ENCODE measurements at regions not wholly inside any gene's neighbourhood (a gene's known extent, or its start where the extent isn't known, plus 50 kb on each side); places are given as distances from the start of the nearest gene placed in this dataset.

DNA sequence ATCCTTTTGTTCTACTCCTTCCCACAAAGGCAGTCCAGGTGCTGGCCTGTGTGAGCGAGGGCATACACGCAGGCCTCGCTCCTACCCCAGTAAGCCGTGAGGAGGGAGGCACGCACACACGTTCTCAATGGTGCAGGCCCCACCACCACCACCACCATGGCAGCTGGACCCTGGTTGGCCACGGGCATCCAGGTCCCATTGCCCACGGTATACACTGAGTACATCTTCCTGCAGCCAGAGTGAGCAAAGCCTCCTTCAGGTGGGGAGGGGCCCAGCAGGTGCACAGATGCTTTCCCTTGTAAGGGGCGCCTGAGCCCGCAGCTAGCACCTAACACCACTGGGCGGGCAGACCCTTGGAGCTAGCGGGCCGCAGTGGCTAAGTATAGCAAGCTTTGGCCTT, 373.3 kb upstream of the MKI67 start:
- H3K36me3 ChIP-seq (ENCODE audit: control insufficient read depth, insufficient read depth, low read length), result no peaks in the 10 kb centered on the region
- H3K4me3 ChIP-seq (ENCODE audit: low read length), result no peak overlapping the region
- no peak overlapping the region for H3K9ac ChIP-seq (ENCODE audit: low read length)
- H3K9me3 ChIP-seq (ENCODE audit: control insufficient read depth, low read length), result no peaks in the 10 kb centered on the region
- no peaks in the 10 kb centered on the region for H3K4me1 ChIP-seq (ENCODE audit: control insufficient read depth, insufficient read depth, low read length)
- no peaks in the 10 kb centered on the region for H3K27me3 ChIP-seq (ENCODE audit: control insufficient read depth, insufficient read depth, low read length)

GRCh38 chr10:128499956-128500355, 373.7 kb upstream of the MKI67 start:
- H3K9me3 ChIP-seq (ENCODE audit: control insufficient read depth, low read length), result no peaks in the 10 kb centered on the region
- H3K4me1 ChIP-seq (ENCODE audit: control insufficient read depth, insufficient read depth, low read length), result no peaks in the 10 kb centered on the region
- no peak overlapping the region for H3K4me3 ChIP-seq (ENCODE audit: low read length)
- H3K27me3 ChIP-seq (ENCODE audit: control insufficient read depth, insufficient read depth, low read length), result no peaks in the 10 kb centered on the region
- H3K9ac ChIP-seq (ENCODE audit: low read length), result no peak overlapping the region
- H3K36me3 ChIP-seq (ENCODE audit: control insufficient read depth, insufficient read depth, low read length), result no peaks in the 10 kb centered on the region

- H3K36me3 ChIP-seq (ENCODE audit: control insufficient read depth, insufficient read depth, low read length), result no peaks in the 10 kb centered on the region
- H3K27me3 ChIP-seq (ENCODE audit: control insufficient read depth, insufficient read depth, low read length), result no peaks in the 10 kb centered on the region
- H3K9ac ChIP-seq (ENCODE audit: low read length), result no peak overlapping the region
- no peaks in the 10 kb centered on the region for H3K4me1 ChIP-seq (ENCODE audit: control insufficient read depth, insufficient read depth, low read length)
- H3K4me3 ChIP-seq (ENCODE audit: low read length), result no peak overlapping the region
- H3K9me3 ChIP-seq (ENCODE audit: control insufficient read depth, low read length), result no peaks in the 10 kb centered on the region
Measured at GRCh38 chr10:128500642-128501041, 374.4 kb upstream of the MKI67 start.

DNA sequence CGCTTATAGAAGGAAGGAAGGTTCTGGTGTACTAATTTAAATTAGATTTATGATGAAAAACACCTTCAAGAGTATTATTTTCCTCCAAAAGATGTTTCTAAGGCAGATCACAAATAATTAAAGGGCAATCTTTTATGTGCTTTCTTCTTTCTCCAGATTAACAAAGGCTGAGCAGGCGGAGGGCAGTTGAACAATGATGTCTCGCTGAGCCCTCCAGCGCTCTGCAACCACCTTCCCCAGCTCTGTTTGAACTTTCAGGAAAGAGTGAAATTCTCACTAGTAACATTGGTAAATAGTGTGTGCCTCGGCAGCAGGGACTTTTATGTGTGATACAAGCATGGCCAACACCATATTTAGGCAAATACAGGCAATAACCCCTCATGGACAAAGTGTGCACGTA, 379.1 kb upstream of the MKI67 start:
- Histone ChIP-seq H3K4me1 (ENCODE audit: control insufficient read depth, insufficient read depth, low read length) (no peaks in the 10 kb centered on the region), H3K4me3 (ENCODE audit: low read length) (no peak overlapping the region), H3K36me3 (ENCODE audit: control insufficient read depth, insufficient read depth, low read length) (no peaks in the 10 kb centered on the region), H3K9me3 (ENCODE audit: control insufficient read depth, low read length) (no peaks in the 10 kb centered on the region), H3K9ac (ENCODE audit: low read length) (no peak overlapping the region), H3K27me3 (ENCODE audit: control insufficient read depth, insufficient read depth, low read length) (no peaks in the 10 kb centered on the region)

DNA sequence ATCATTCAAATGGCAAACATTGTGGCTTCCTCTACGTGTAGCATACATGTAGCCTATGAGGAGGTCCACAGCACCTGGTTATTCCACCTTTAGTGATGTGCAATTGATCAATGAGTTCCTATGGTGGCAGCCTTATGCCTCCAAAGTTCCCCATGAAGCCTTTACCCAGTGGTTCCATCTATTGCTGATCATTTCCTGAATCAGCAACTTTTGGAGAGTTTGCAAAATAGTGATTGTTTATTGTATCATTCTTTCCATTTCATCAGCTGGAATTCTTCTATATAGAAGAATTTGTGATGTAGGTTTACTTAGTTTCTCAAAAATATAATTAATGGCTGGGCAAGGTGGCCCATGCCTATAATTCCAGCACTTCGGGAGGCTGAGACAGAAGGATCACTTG, 380.2 kb upstream of the MKI67 start:
- no peaks in the 10 kb centered on the region for H3K36me3 ChIP-seq (ENCODE audit: control insufficient read depth, insufficient read depth, low read length)
- H3K9ac ChIP-seq (ENCODE audit: low read length), result no peak overlapping the region
- no peaks in the 10 kb centered on the region for H3K4me1 ChIP-seq (ENCODE audit: control insufficient read depth, insufficient read depth, low read length)
- H3K9me3 ChIP-seq (ENCODE audit: control insufficient read depth, low read length), result no peaks in the 10 kb centered on the region
- H3K27me3 ChIP-seq (ENCODE audit: control insufficient read depth, insufficient read depth, low read length), result no peaks in the 10 kb centered on the region
- no peak overlapping the region for H3K4me3 ChIP-seq (ENCODE audit: low read length)

GRCh38 chr10:128507066-128507465, 380.8 kb upstream of the MKI67 start:
- Histone ChIP-seq H3K4me1 (ENCODE audit: control insufficient read depth, insufficient read depth, low read length) (no peaks in the 10 kb centered on the region), H3K9ac (ENCODE audit: low read length) (no peak overlapping the region), H3K9me3 (ENCODE audit: control insufficient read depth, low read length) (no peaks in the 10 kb centered on the region), H3K27me3 (ENCODE audit: control insufficient read depth, insufficient read depth, low read length) (no peaks in the 10 kb centered on the region), H3K4me3 (ENCODE audit: low read length) (no peak overlapping the region), H3K36me3 (ENCODE audit: control insufficient read depth, insufficient read depth, low read length) (no peaks in the 10 kb centered on the region)

DNA sequence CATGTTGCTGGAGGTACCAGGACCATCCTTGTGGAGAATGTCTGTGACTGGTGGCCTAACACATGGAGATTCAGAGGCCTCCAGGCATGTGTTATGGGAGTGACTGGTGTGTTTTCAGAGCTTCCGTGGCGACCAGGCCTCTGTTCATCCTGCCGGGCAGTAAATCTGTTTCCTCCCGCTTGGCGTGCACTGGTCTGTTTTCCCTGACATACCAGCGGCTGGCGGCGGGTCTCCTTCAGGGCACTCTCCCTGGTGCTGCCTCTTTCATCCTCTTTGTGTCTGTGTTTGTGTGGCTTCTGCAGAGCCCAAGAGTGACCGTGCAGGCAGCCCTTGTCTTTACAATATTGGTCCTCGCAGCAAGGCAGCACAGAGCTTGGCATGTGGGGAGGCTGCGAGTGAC, 385.1 kb upstream of the MKI67 start:
- Histone ChIP-seq H3K27me3 (ENCODE audit: control insufficient read depth, insufficient read depth, low read length) (no peaks in the 10 kb centered on the region), H3K4me1 (ENCODE audit: control insufficient read depth, insufficient read depth, low read length) (no peaks in the 10 kb centered on the region), H3K9me3 (ENCODE audit: control insufficient read depth, low read length) (no peaks in the 10 kb centered on the region), H3K36me3 (ENCODE audit: control insufficient read depth, insufficient read depth, low read length) (no peaks in the 10 kb centered on the region), H3K9ac (ENCODE audit: low read length) (no peak overlapping the region), H3K4me3 (ENCODE audit: low read length) (no peak overlapping the region)

DNA sequence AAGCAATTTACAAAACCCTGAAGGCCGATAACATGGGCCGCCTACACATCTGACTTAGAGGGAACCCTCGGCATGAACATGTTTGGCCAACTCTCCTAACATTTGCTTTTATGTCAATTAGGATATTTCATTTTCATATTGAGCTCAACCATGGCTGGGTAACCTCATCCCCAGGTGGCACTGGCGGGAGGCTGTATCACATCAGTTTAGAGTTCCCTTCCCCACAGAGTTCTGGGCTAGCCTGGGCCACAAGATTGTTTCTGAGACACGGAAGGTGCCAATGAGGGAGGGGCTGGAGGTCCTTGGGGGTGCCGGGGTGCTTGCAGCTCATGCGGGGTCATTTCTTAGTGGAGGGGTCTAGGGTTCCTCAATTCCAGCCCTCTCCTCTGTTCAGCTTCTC, 386.5 kb upstream of the MKI67 start:
- Histone ChIP-seq H3K4me1 (ENCODE audit: control insufficient read depth, insufficient read depth, low read length) (no peaks in the 10 kb centered on the region), H3K4me3 (ENCODE audit: low read length) (no peak overlapping the region), H3K9me3 (ENCODE audit: control insufficient read depth, low read length) (no peaks in the 10 kb centered on the region), H3K9ac (ENCODE audit: low read length) (no peak overlapping the region), H3K36me3 (ENCODE audit: control insufficient read depth, insufficient read depth, low read length) (no peaks in the 10 kb centered on the region), H3K27me3 (ENCODE audit: control insufficient read depth, insufficient read depth, low read length) (no peaks in the 10 kb centered on the region)

- H3K4me3 ChIP-seq (ENCODE audit: low read length), result no peak overlapping the region
- H3K4me1 ChIP-seq (ENCODE audit: control insufficient read depth, insufficient read depth, low read length), result no peaks in the 10 kb centered on the region
Measured at GRCh38 chr10:128514536-128514935, 388.3 kb upstream of the MKI67 start.

GRCh38 chr10:128516180-128516579, 390.0 kb upstream of the MKI67 start:
- Histone ChIP-seq H3K4me3 (ENCODE audit: low read length) (no peak overlapping the region), H3K4me1 (ENCODE audit: control insufficient read depth, insufficient read depth, low read length) (no peaks in the 10 kb centered on the region), H3K36me3 (ENCODE audit: control insufficient read depth, insufficient read depth, low read length) (no peaks in the 10 kb centered on the region), H3K9ac (ENCODE audit: low read length) (no peak overlapping the region), H3K27me3 (ENCODE audit: control insufficient read depth, insufficient read depth, low read length) (no peaks in the 10 kb centered on the region), H3K9me3 (ENCODE audit: control insufficient read depth, low read length) (no peaks in the 10 kb centered on the region)

More at GRCh38 chr10:128514536-128514935, 388.3 kb upstream of the MKI67 start:
- no peaks in the 10 kb centered on the region for H3K9me3 ChIP-seq (ENCODE audit: control insufficient read depth, low read length)
- H3K27me3 ChIP-seq (ENCODE audit: control insufficient read depth, insufficient read depth, low read length), result no peaks in the 10 kb centered on the region
- H3K9ac ChIP-seq (ENCODE audit: low read length), result no peak overlapping the region
- H3K36me3 ChIP-seq (ENCODE audit: control insufficient read depth, insufficient read depth, low read length), result no peaks in the 10 kb centered on the region

DNA sequence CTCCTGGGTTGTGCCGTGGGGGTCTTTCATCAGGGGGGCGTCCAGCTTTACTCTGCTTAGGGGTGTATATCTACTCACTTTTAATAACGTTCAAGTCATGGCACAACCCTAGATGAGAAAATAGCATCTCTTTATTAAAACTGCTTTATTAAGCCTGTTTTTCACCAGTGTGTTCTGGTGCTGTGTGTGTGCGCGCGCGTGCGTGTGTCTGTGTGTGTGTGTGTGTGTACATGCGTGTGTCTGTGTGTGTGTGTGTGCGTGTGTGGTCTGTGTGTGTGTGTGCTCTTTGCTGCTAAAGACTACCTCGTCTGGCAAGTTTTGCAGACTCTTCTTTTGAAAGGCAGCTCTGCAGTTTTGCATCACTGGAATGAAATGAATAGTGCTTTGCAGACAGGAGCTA, 390.9 kb upstream of the MKI67 start:
- no peak overlapping the region for H3K9ac ChIP-seq (ENCODE audit: low read length)
- no peaks in the 10 kb centered on the region for H3K36me3 ChIP-seq (ENCODE audit: control insufficient read depth, insufficient read depth, low read length)
- H3K9me3 ChIP-seq (ENCODE audit: control insufficient read depth, low read length), result no peaks in the 10 kb centered on the region
- no peaks in the 10 kb centered on the region for H3K4me1 ChIP-seq (ENCODE audit: control insufficient read depth, insufficient read depth, low read length)
- H3K27me3 ChIP-seq (ENCODE audit: control insufficient read depth, insufficient read depth, low read length), result no peaks in the 10 kb centered on the region
- no peak overlapping the region for H3K4me3 ChIP-seq (ENCODE audit: low read length)

GRCh38 chr10:128518000-128518399, 391.8 kb upstream of the MKI67 start:
- Histone ChIP-seq H3K9me3 (ENCODE audit: control insufficient read depth, low read length) (no peaks in the 10 kb centered on the region), H3K27me3 (ENCODE audit: control insufficient read depth, insufficient read depth, low read length) (no peaks in the 10 kb centered on the region), H3K4me1 (ENCODE audit: control insufficient read depth, insufficient read depth, low read length) (no peaks in the 10 kb centered on the region), H3K4me3 (ENCODE audit: low read length) (no peak overlapping the region), H3K36me3 (ENCODE audit: control insufficient read depth, insufficient read depth, low read length) (no peaks in the 10 kb centered on the region), H3K9ac (ENCODE audit: low read length) (no peak overlapping the region)

GRCh38 chr10:128519581-128519980, 393.4 kb upstream of the MKI67 start:
- Histone ChIP-seq H3K4me3 (ENCODE audit: low read length) (no peak overlapping the region), H3K9me3 (ENCODE audit: control insufficient read depth, low read length) (no peaks in the 10 kb centered on the region), H3K36me3 (ENCODE audit: control insufficient read depth, insufficient read depth, low read length) (no peaks in the 10 kb centered on the region), H3K9ac (ENCODE audit: low read length) (no peak overlapping the region), H3K4me1 (ENCODE audit: control insufficient read depth, insufficient read depth, low read length) (no peaks in the 10 kb centered on the region), H3K27me3 (ENCODE audit: control insufficient read depth, insufficient read depth, low read length) (no peaks in the 10 kb centered on the region)

Measured in mucosa of stomach (tissue), 1 donor.